Mesenchymal stem cell (in vitro differentiated cells and primary cell): ENCODE measurements at regions not wholly inside any gene's neighbourhood (a gene's known extent, or its start where the extent isn't known, plus 50 kb on each side); places are given as distances from the start of the nearest gene placed in this dataset.

Experiments
- DNase-seq: peaks from one replicate; pipeline ENCODE4 v3.0.0-alpha.2; 2013
- H2AFZ ChIP-seq: one replicate; pipeline ENCODE4 v1.6.1; 2013; ENCODE audit warnings: low read depth, mild to moderate bottlenecking, control low read depth, inconsistent platforms, low read length, moderate library complexity
- H2AK5ac ChIP-seq: 2 replicates; pipeline ENCODE4 v1.6.1; 2013; ENCODE audit warnings: low read length, moderate library complexity, mild to moderate bottlenecking, inconsistent platforms; ENCODE audit not compliant: severe bottlenecking
- H2BK120ac ChIP-seq: one replicate; pipeline ENCODE4 v1.6.1; 2013; ENCODE audit warnings: low read depth, mild to moderate bottlenecking, inconsistent platforms, low read length, moderate library complexity
- H2BK12ac ChIP-seq, 2 experiments: one replicate each; pipeline ENCODE4 v1.6.1; 2013; ENCODE audit warnings: inconsistent platforms in 2 of 2, low read length in 2 of 2, mild to moderate bottlenecking in 2 of 2, moderate library complexity in 2 of 2, control low read depth in 1 of 2
- H2BK15ac ChIP-seq: one replicate; pipeline ENCODE4 v1.6.1; 2013; ENCODE audit warnings: mild to moderate bottlenecking, low read depth, inconsistent platforms; ENCODE audit not compliant: poor library complexity, severe bottlenecking
- H2BK5ac ChIP-seq: 2 replicates; pipeline ENCODE4 v1.6.1; 2013; ENCODE audit warnings: low read depth, mild to moderate bottlenecking, low read length, control low read depth, inconsistent platforms; ENCODE audit not compliant: poor library complexity, severe bottlenecking
- H3K14ac ChIP-seq, 2 experiments: one replicate each; pipeline ENCODE4 v1.6.1; 2013; ENCODE audit warnings: inconsistent platforms in 2 of 2, low read length in 2 of 2, control low read depth in 1 of 2, mild to moderate bottlenecking in 1 of 2, moderate library complexity in 1 of 2
- H3K18ac ChIP-seq, 2 experiments: one replicate each; pipeline ENCODE4 v1.6.1; 2013; ENCODE audit warnings: inconsistent platforms in 2 of 2, low read length in 2 of 2, control low read depth in 1 of 2, low read depth in 1 of 2, mild to moderate bottlenecking in 1 of 2
- H3K23ac ChIP-seq, 2 experiments: one replicate each; pipeline ENCODE4 v1.6.1; 2013; ENCODE audit warnings: inconsistent platforms in 2 of 2, low read length in 2 of 2, mild to moderate bottlenecking in 2 of 2, moderate library complexity in 2 of 2, control low read depth in 1 of 2
- H3K27ac ChIP-seq: 2 replicates; pipeline ENCODE4 v1.5.1; 2013; ENCODE audit warnings: mild to moderate bottlenecking, moderate library complexity, low read length, control low read depth, inconsistent platforms; ENCODE audit not compliant: poor library complexity, severe bottlenecking
- H3K27me3 ChIP-seq, 2 experiments: 2 replicates each; pipeline versions ENCODE4 v1.6.1 to v1.7.0; 2013; ENCODE audit warnings: low read length in 2 of 2, mild to moderate bottlenecking in 2 of 2, moderate library complexity in 2 of 2, control low read depth in 1 of 2, inconsistent platforms in 1 of 2; ENCODE audit not compliant: control insufficient read depth in 1 of 2, insufficient read depth in 1 of 2
- H3K36me3 ChIP-seq, 2 experiments: 2 replicates each; pipeline versions ENCODE4 v1.6.1 to v1.7.0; 2013; ENCODE audit warnings: low read length in 2 of 2, control low read depth in 1 of 2, inconsistent platforms in 1 of 2, low read depth in 1 of 2, mild to moderate bottlenecking in 1 of 2; ENCODE audit not compliant: insufficient read depth in 2 of 2, control insufficient read depth in 1 of 2
- H3K4ac ChIP-seq, 2 experiments: one replicate each; pipeline ENCODE4 v1.6.1; 2013; ENCODE audit warnings: inconsistent platforms in 2 of 2, low read length in 2 of 2, mild to moderate bottlenecking in 2 of 2, moderate library complexity in 2 of 2, control low read depth in 1 of 2, low read depth in 1 of 2
- H3K4me1 ChIP-seq: 2 replicates; pipeline ENCODE4 v1.6.1; 2013; ENCODE audit warnings: low read depth, low read length, control low read depth; ENCODE audit not compliant: control insufficient read depth, insufficient read depth
- H3K4me2 ChIP-seq: 2 replicates; pipeline ENCODE4 v1.6.1; 2013; ENCODE audit warnings: low read length, mild to moderate bottlenecking, inconsistent platforms; ENCODE audit not compliant: poor library complexity, severe bottlenecking
- H3K4me3 ChIP-seq, 2 experiments: 2 replicates each; pipeline versions ENCODE4 v1.5.1 to v1.7.0; 2013; ENCODE audit warnings: low read length in 2 of 2, mild to moderate bottlenecking in 2 of 2, control low read depth in 1 of 2, low read depth in 1 of 2; ENCODE audit not compliant: insufficient read depth in 1 of 2
- H3K79me1 ChIP-seq: replicated peaks from 2 replicates; pipeline ENCODE4 v1.6.1; 2013; ENCODE audit warnings: mild to moderate bottlenecking, control low read depth, low read length, inconsistent platforms; ENCODE audit not compliant: poor library complexity, severe bottlenecking
- H3K9ac ChIP-seq: 2 replicates; pipeline ENCODE4 v1.7.0; 2013; ENCODE audit warnings: mild to moderate bottlenecking, low read length, moderate library complexity
- H3K9me3 ChIP-seq: 2 replicates; pipeline ENCODE4 v1.7.0; 2013; ENCODE audit warnings: mild to moderate bottlenecking, low read length; ENCODE audit not compliant: control insufficient read depth
- H4K8ac ChIP-seq: one replicate; pipeline ENCODE4 v1.6.1; 2013; ENCODE audit warnings: inconsistent platforms, mild to moderate bottlenecking, low read length, moderate library complexity
- H4K91ac ChIP-seq: one replicate; pipeline ENCODE4 v1.6.1; 2013; ENCODE audit warnings: mild to moderate bottlenecking, low read length, inconsistent platforms
- WGBS: methylation state at CpG from one replicate; pipeline ENCODE4 v1.1.7; 2013; ENCODE audit warnings: mixed read lengths; 5-methylcytosine and 5-hydroxymethylcytosine counted together

GRCh38 chr4:154107337-154107736 lies 318.5 kb upstream of the SFRP2 start:
- no peak overlapping the region for H4K91ac ChIP-seq
- H3K4me2 ChIP-seq: no peak overlapping the region
- H3K27ac ChIP-seq: no peak overlapping the region
- no peak overlapping the region for H3K4me3 ChIP-seq
- no peak overlapping the region for H2BK5ac ChIP-seq
- H3K27me3 ChIP-seq: no peaks in the 10 kb centered on the region
- no peak overlapping the region for H3K9ac ChIP-seq
- no peak overlapping the region for H3K18ac ChIP-seq
- no peak overlapping the region for H2AK5ac ChIP-seq
- no peak overlapping the region for H3K14ac ChIP-seq
- no peak overlapping the region for H3K4ac ChIP-seq
- H2BK12ac ChIP-seq: no peak overlapping the region
- no peaks in the 10 kb centered on the region for H3K36me3 ChIP-seq
- H4K8ac ChIP-seq: no peak overlapping the region
- H3K79me1 ChIP-seq: no peaks in the 10 kb centered on the region
- DNase-seq: no peak
- no peaks in the 10 kb centered on the region for H3K4me1 ChIP-seq
- WGBS: 100% methylated on average over 1 of the region's 2 CpGs
- H2BK15ac ChIP-seq: no peak overlapping the region
- H3K9me3 ChIP-seq: no peaks in the 10 kb centered on the region
- no peak overlapping the region for H2AFZ ChIP-seq
- H3K23ac ChIP-seq: no peak overlapping the region
- no peak overlapping the region for H2BK120ac ChIP-seq

DNA sequence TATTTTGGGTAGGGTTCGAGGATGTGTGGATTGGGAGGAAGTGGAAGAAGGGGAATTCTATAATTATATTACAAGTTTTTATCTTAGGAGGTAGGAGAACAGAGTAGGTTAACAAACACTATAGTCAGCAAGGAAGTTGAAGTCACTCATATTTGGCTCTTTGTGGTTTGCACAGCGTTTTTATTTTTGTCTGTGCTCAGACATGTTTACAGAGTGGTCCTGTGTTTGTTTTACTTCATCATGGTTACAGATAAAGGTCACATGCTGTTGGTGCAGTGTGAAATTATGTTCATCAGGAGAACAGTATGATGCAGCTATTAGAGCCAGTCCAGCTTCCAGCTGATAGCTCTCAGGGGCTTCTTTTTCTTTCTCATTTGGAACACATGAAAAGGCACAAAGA lies 299.9 kb upstream of the SFRP2 start:
- Histone ChIP-seq H2BK5ac (no peak overlapping the region), H2AK5ac (no peak overlapping the region), H3K14ac (no peak overlapping the region), H3K4me1 (peaks cover 2% of the 10 kb centered on the region), H3K27ac (no peak overlapping the region), H3K23ac (no peak overlapping the region), H2BK15ac (no peak overlapping the region), H2BK12ac (peak overlapping the region in 1 of 2 experiments; percentile 52), H3K4me3 (no peak overlapping the region), H3K18ac (peak overlapping the region in 1 of 2 experiments; percentile 40), H3K27me3 (no peaks in the 10 kb centered on the region), H3K36me3 (no peaks in the 10 kb centered on the region), H3K79me1 (no peaks in the 10 kb centered on the region), H3K9ac (peak overlapping the region; percentile 10), H3K4ac (no peak overlapping the region), H4K91ac (no peak overlapping the region), H2AFZ (no peak overlapping the region), H4K8ac (no peak overlapping the region), H3K4me2 (no peak overlapping the region), H3K9me3 (no peaks in the 10 kb centered on the region), H2BK120ac (no peak overlapping the region)
- 33% methylated on average over 2 of the region's 2 CpGs for WGBS
- DNase-seq: peak; percentile 94

GRCh38 chr4:154086247-154086646 lies 297.4 kb upstream of the SFRP2 start:
- Histone ChIP-seq H3K4ac (no peak overlapping the region), H3K4me2 (no peak overlapping the region), H2AFZ (no peak overlapping the region), H2BK15ac (no peak overlapping the region), H3K14ac (no peak overlapping the region), H3K27ac (no peak overlapping the region), H3K23ac (no peak overlapping the region), H3K27me3 (no peaks in the 10 kb centered on the region), H3K79me1 (no peaks in the 10 kb centered on the region), H2AK5ac (no peak overlapping the region), H3K9ac (no peak overlapping the region), H4K91ac (no peak overlapping the region), H3K4me3 (no peak overlapping the region), H2BK5ac (no peak overlapping the region), H2BK120ac (no peak overlapping the region), H2BK12ac (no peak overlapping the region), H3K36me3 (no peaks in the 10 kb centered on the region), H3K9me3 (no peaks in the 10 kb centered on the region), H4K8ac (no peak overlapping the region), H3K4me1 (peaks cover 6% of the 10 kb centered on the region), H3K18ac (no peak overlapping the region)
- 38% methylated on average over 3 of the region's 3 CpGs for WGBS
- DNase-seq: peak; percentile 79

- H2AFZ ChIP-seq: no peak overlapping the region
- no peaks in the 10 kb centered on the region for H3K27me3 ChIP-seq
- no peak overlapping the region for H2BK5ac ChIP-seq
- no peak overlapping the region for H2AK5ac ChIP-seq
- peak overlapping the region in 1 of 2 experiments; percentile 73 for H3K4ac ChIP-seq
- H3K79me1 ChIP-seq: no peaks in the 10 kb centered on the region
- peak overlapping the region in 1 of 2 experiments; percentile 28 for H3K14ac ChIP-seq
- no peaks in the 10 kb centered on the region for H3K36me3 ChIP-seq
- peak; percentile 25 for DNase-seq
- no peak overlapping the region for H4K91ac ChIP-seq
- no peak overlapping the region for H2BK15ac ChIP-seq
- H3K4me3 ChIP-seq: no peak overlapping the region
- no peak overlapping the region for H3K23ac ChIP-seq
- H3K9me3 ChIP-seq: no peaks in the 10 kb centered on the region
- 100% methylated on average over 1 of the region's 1 CpG for WGBS
- no peak overlapping the region for H2BK120ac ChIP-seq
- H3K4me1 ChIP-seq: peaks cover 6% of the 10 kb centered on the region
- H3K4me2 ChIP-seq: no peak overlapping the region
- H3K27ac ChIP-seq: peak overlapping the region; percentile 43
- no peak overlapping the region for H3K9ac ChIP-seq
- no peak overlapping the region for H4K8ac ChIP-seq
- H2BK12ac ChIP-seq: peak overlapping the region in 1 of 2 experiments; percentile 77
- no peak overlapping the region for H3K18ac ChIP-seq
Measured at GRCh38 chr4:154084864-154085263, 296.0 kb upstream of the SFRP2 start.
